GM18508 (cell line): ENCODE measurements at regions not wholly inside any gene's neighbourhood (a gene's known extent, or its start where the extent isn't known, plus 50 kb on each side); places are given as distances from the start of the nearest gene placed in this dataset.
"Not testable (repeated sequence)": the region's sequence is repeated elsewhere in the genome, so short reads cannot be mapped to it uniquely, and the experiment has no call there.

Experiments used
- ATAC-seq: cut with Tn5 transposase; IDR thresholded peaks from one replicate; pipeline ENCODE4 v1.9.1; 2021; ENCODE audit warnings: moderate number of reproducible peaks; ENCODE audit not compliant: insufficient read depth, unreplicated experiment

- no peak for ATAC-seq
Observed at GRCh38 chr6:179340-179950, 112.8 kb upstream of the DUSP22 start.

GRCh38 chr6:180091-180694 lies 112.1 kb upstream of the DUSP22 start:
- not testable (repeated sequence) for ATAC-seq

GRCh38 chr6:181049-181654 lies 111.1 kb upstream of the DUSP22 start:
- no peak for ATAC-seq

GRCh38 chr6:183668-184067 lies 108.6 kb upstream of the DUSP22 start:
- ATAC-seq = no peak

GRCh38 chr6:184161-184700 lies 108.1 kb upstream of the DUSP22 start:
- ATAC-seq = no peak

GRCh38 chr6:186340-186965 lies 105.8 kb upstream of the DUSP22 start:
- no peak for ATAC-seq

- no peak for ATAC-seq
Observed at GRCh38 chr6:187210-187861, 105.0 kb upstream of the DUSP22 start.

GRCh38 chr6:188821-189655 lies 103.2 kb upstream of the DUSP22 start:
- ATAC-seq = peak; percentile 43

- ATAC-seq = no peak
Observed at GRCh38 chr6:189676-190075, 102.6 kb upstream of the DUSP22 start.

- ATAC-seq = no peak
Observed at GRCh38 chr6:190596-191395, 101.5 kb upstream of the DUSP22 start.

GRCh38 chr6:191487-192312 lies 100.6 kb upstream of the DUSP22 start:
- no peak for ATAC-seq

GRCh38 chr6:192313-192664 lies 100.0 kb upstream of the DUSP22 start:
- no peak for ATAC-seq

- no peak for ATAC-seq
Observed at GRCh38 chr6:193180-193579, 99.1 kb upstream of the DUSP22 start.

- ATAC-seq = no peak
Observed at GRCh38 chr6:193773-194310, 98.4 kb upstream of the DUSP22 start.

- ATAC-seq = no peak
Observed at GRCh38 chr6:195861-196360, 96.4 kb upstream of the DUSP22 start.

GRCh38 chr6:196543-196942 lies 95.7 kb upstream of the DUSP22 start:
- ATAC-seq = no peak

- no peak for ATAC-seq
Observed at GRCh38 chr6:203661-204060, 88.6 kb upstream of the DUSP22 start.

GRCh38 chr6:206264-206663 lies 86.0 kb upstream of the DUSP22 start:
- ATAC-seq = no peak
